ENCODE measurements at regions not wholly inside any gene's neighbourhood (a gene's known extent, or its start where the extent isn't known, plus 50 kb on each side); places are given as distances from the start of the nearest gene placed in this dataset.

DNA sequence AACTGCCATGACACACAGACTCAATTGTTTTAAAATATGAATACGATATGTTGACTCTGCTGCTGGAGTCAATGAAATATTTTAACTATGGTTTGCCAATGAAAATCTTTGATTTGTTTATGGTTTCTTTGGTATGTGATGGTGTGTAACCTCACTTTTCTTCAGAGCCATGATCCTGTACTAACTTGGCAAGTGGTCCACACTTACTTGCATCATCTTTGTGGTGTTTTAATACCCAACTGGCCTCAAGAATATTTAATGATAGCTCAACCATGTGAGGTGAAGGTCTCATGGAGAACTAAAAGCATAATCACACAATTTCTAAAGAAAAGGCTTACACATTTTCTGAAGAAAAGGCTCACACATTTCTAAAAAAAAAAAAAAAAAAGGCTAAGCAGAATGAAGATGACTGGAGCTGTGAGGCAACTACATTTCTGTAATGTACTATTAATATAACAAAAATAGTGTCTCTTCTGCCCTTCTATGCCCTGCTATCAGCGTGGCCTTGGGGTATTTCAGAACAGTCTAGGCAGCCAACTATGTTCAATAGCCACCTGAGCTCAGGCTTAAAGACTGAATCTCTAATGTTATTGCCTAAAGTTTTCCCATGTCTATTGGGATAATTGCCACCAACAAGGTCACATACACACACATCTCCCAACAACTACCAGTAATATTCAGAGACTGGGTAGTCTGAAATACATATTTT lies 395.0 kb downstream of the MLLT3 start:
- intact Hi-C loops (cut with micrococcal nuclease) = no loop called here
- no peak for DNase-seq (ENCODE audit: unreplicated experiment)
- H3K36me3 Mint-ChIP-seq (ENCODE audit: insufficient read depth, unreplicated experiment) = peaks cover 4% of the 10 kb centered on the region
- CTCF ChIA-PET = interaction anchor here (0.7 to 1.4 kb wide), 3 partner anchors 8 to 1525 kb away, joined by 3 to 4 read pairs (median 4); no protein-coding TSS in a partner anchor
- no TSS peak for BruUV-seq (replicated peaks)
- H3K27me3 Mint-ChIP-seq (ENCODE audit: insufficient read depth, unreplicated experiment) = no peaks in the 10 kb centered on the region
- H3K4me1 Mint-ChIP-seq (ENCODE audit: insufficient read depth, unreplicated experiment) = peaks cover 13% of the 10 kb centered on the region
- no peak overlapping the region for H3K4me3 Mint-ChIP-seq (ENCODE audit: unreplicated experiment)
- POLR2A ChIA-PET = no interaction called here
- H3K9me3 Mint-ChIP-seq (ENCODE audit: unreplicated experiment) = no peaks in the 10 kb centered on the region
- TF ChIP-seq, protein P1, sequence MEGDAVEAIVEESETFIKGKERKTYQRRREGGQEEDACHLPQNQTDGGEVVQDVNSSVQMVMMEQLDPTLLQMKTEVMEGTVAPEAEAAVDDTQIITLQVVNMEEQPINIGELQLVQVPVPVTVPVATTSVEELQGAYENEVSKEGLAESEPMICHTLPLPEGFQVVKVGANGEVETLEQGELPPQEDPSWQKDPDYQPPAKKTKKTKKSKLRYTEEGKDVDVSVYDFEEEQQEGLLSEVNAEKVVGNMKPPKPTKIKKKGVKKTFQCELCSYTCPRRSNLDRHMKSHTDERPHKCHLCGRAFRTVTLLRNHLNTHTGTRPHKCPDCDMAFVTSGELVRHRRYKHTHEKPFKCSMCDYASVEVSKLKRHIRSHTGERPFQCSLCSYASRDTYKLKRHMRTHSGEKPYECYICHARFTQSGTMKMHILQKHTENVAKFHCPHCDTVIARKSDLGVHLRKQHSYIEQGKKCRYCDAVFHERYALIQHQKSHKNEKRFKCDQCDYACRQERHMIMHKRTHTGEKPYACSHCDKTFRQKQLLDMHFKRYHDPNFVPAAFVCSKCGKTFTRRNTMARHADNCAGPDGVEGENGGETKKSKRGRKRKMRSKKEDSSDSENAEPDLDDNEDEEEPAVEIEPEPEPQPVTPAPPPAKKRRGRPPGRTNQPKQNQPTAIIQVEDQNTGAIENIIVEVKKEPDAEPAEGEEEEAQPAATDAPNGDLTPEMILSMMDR (IDR thresholded peaks at IDR 0.05; ENCODE audit: unreplicated experiment) = no peak
- no peak overlapping the region for H3K27ac Mint-ChIP-seq (ENCODE audit: low read depth, unreplicated experiment)

GRCh38 chr9:20226345-20226744 lies 396.0 kb downstream of the MLLT3 start:
- intact Hi-C loops (cut with micrococcal nuclease) = no loop called here
- Mint-ChIP-seq H3K4me3 (ENCODE audit: unreplicated experiment) (peak overlapping the region; percentile 60), H3K27ac (ENCODE audit: low read depth, unreplicated experiment) (no peak overlapping the region), H3K4me1 (ENCODE audit: insufficient read depth, unreplicated experiment) (peaks cover 15% of the 10 kb centered on the region), H3K27me3 (ENCODE audit: insufficient read depth, unreplicated experiment) (no peaks in the 10 kb centered on the region), H3K36me3 (ENCODE audit: insufficient read depth, unreplicated experiment) (peaks cover 4% of the 10 kb centered on the region), H3K9me3 (ENCODE audit: unreplicated experiment) (no peaks in the 10 kb centered on the region)
- ChIA-PET CTCF (interaction anchor here (0.9 to 1.4 kb wide), 2 partner anchors 9 to 11 kb away, joined by 3 to 4 read pairs; no protein-coding TSS in a partner anchor), POLR2A (interaction anchor here (1.3 to 1.6 kb wide), 2 partner anchors 10 to 24 kb away, joined by 3 to 5 read pairs; no protein-coding TSS in a partner anchor)
- BruUV-seq (replicated peaks) = no TSS peak
- DNase-seq (ENCODE audit: unreplicated experiment) = no peak
- TF ChIP-seq, protein P1 (IDR thresholded peaks at IDR 0.05; ENCODE audit: unreplicated experiment) = no peak

GRCh38 chr9:20225826-20226225 lies 396.5 kb downstream of the MLLT3 start:
- Mint-ChIP-seq H3K9me3 (ENCODE audit: unreplicated experiment) (no peaks in the 10 kb centered on the region), H3K4me1 (ENCODE audit: insufficient read depth, unreplicated experiment) (peaks cover 20% of the 10 kb centered on the region), H3K27me3 (ENCODE audit: insufficient read depth, unreplicated experiment) (no peaks in the 10 kb centered on the region), H3K4me3 (ENCODE audit: unreplicated experiment) (peak overlapping the region; percentile 60), H3K27ac (ENCODE audit: low read depth, unreplicated experiment) (peak overlapping the region; percentile 4), H3K36me3 (ENCODE audit: insufficient read depth, unreplicated experiment) (peaks cover 4% of the 10 kb centered on the region)
- intact Hi-C loops (cut with micrococcal nuclease) = no loop called here
- BruUV-seq (replicated peaks) = no TSS peak
- no peak for DNase-seq (ENCODE audit: unreplicated experiment)
- TF ChIP-seq, protein P1 (IDR thresholded peaks at IDR 0.05; ENCODE audit: unreplicated experiment) = no peak
- ChIA-PET CTCF (no interaction called here), POLR2A (interaction anchor here (0.6 to 1.6 kb wide), 3 partner anchors 11 to 1177 kb away, joined by 3 to 5 read pairs (median 3); no protein-coding TSS in a partner anchor)

- intact Hi-C loops (cut with micrococcal nuclease) = no loop called here
- H3K4me1 Mint-ChIP-seq (ENCODE audit: insufficient read depth, unreplicated experiment) = peaks cover 29% of the 10 kb centered on the region
- H3K36me3 Mint-ChIP-seq (ENCODE audit: insufficient read depth, unreplicated experiment) = peaks cover 4% of the 10 kb centered on the region
- BruUV-seq (replicated peaks) = no TSS peak
- no peaks in the 10 kb centered on the region for H3K27me3 Mint-ChIP-seq (ENCODE audit: insufficient read depth, unreplicated experiment)
- H3K9me3 Mint-ChIP-seq (ENCODE audit: unreplicated experiment) = no peaks in the 10 kb centered on the region
- no peak overlapping the region for H3K27ac Mint-ChIP-seq (ENCODE audit: low read depth, unreplicated experiment)
- no peak for DNase-seq (ENCODE audit: unreplicated experiment)
- H3K4me3 Mint-ChIP-seq (ENCODE audit: unreplicated experiment) = no peak overlapping the region
- TF ChIP-seq, protein P1 (IDR thresholded peaks at IDR 0.05; ENCODE audit: unreplicated experiment) = no peak
- POLR2A ChIA-PET = interaction anchor here (1.6 kb wide), 1 partner anchor 12 kb away, joined by 5 read pairs; no protein-coding TSS in a partner anchor
- CTCF ChIA-PET = interaction anchor here (0.6 kb wide), 1 partner anchor 41 kb away, joined by 4 read pairs; no protein-coding TSS in a partner anchor
These were observed 397.5 kb downstream of the MLLT3 start for GRCh38 chr9:20224756-20225155.

Data from MCF 10A (cell line).